Activated CD8-positive, alpha-beta memory T cell treated with anti-CD3 and anti-CD28 coated beads for 24 hours (primary cell): ENCODE measurements at regions not wholly inside any gene's neighbourhood (a gene's known extent, or its start where the extent isn't known, plus 50 kb on each side); places are given as distances from the start of the nearest gene placed in this dataset.

ENCODE experiments used
- DNase-seq: peaks from one replicate; pipeline ENCODE4 v3.0.0-alpha.2; 2020

DNA sequence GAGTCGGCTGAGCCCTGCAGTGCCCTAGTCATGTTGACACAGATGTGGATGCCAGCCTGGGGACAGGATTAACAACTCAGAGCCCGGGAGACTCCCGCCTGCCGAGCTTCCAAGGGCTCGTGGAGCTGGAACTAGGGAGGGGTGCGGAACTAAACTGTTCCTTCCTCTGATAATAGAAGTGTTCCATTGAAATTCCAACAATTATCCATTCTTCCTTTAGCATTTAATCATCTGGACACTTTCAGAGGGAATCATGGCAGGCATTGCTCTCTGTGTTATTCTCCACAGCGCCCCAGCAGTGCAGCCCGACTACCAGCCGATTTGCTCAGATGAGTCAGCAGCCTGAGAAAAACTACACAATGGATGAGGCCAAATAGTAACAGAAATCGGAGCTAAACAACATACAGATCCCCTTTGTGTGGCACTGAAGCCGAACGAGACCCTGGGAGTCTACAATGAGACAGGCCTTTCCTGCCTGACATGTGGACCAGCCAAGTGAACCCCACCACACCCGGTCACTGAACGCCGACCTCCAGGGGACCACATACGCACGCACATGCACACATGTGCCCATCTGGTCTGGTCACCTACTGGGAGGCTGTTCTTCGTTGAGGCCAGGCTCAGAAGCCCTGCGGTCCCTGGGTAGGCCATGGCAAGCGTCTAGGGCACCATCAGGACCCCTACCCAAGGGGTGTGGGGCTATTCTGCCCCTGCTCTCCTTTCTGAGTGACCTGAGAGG lies 238.4 kb upstream of the AFDN start:
- DNase-seq: no peak

DNA sequence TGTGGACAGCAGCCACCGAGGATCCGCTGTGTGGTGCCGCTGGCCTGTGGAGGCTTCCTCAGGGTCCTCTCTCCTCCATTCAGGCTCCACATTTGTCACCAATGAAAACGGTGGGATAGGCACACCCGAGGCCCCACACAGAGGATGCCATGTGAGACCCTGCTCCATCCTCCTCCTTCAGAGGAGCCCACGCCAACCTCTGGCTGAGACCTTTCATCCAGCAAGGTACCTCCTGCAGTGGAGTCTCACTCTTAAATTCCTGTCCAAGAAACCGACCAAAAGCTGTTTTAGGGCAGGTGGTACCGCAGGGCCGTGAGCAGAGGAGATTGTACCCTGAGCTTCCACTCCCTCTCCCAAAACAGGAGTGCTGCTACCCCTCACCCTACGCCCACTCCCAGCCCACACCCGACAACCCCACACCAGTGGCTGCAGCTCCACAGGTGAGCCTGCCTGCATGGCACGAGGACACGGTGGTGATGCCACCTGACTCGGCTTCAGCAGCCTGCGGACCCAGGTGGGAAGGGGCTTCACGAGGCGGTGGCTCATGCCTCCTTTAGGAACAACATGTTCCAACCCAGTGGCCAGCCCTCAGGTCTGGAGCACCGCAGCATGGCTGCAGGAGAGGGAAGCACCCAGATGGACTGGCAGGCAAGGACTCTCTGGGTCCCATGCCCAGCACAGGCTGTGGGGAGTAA lies 237.6 kb upstream of the AFDN start:
- no peak for DNase-seq

DNA sequence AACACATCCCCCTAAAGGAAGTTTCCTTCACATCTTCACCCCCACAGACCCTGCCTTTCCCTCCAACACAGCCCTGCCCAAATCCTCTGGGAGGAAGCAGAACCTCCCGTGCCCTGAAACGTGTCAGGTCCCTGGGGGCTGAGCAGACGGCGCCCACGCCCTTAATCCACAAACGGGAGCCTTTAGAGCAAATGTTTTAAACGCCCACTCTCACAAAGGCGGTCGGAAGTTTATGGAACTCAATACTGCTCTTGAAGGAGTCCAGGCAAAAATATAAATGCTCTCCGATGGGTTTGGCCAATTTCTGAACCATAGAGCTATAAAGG lies 237.1 kb upstream of the AFDN start:
- DNase-seq: no peak

DNA sequence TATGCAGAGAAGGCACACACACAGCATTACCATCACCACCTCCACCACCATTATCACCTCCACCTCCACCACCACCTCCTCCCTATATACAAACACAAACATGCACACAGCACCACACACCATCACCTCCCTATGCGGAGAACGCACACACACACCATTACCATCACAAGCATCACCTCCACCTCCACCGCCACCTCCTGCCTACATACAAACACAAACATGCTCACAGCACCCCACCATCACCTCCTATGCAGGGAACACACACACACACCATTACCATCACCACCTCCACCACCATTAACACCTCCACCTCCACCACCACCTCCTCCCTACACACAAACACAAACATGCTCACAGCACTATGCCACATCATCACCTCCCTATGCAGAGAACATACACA lies 236.5 kb upstream of the AFDN start:
- DNase-seq: no peak
